ENCODE measurements at regions not wholly inside any gene's neighbourhood (a gene's known extent, or its start where the extent isn't known, plus 50 kb on each side); places are given as distances from the start of the nearest gene placed in this dataset.
"Not testable (repeated sequence)": the region's sequence is repeated elsewhere in the genome, so short reads cannot be mapped to it uniquely, and the experiment has no call there.

GRCh38 chr11:57871231-57871630 is 109.6 kb downstream of the CTNND1 start:
- DNase-seq, result no peak

GRCh38 chr11:57873196-57873911 is 111.8 kb downstream of the CTNND1 start:
- DNase-seq, result peak; percentile 28

DNA sequence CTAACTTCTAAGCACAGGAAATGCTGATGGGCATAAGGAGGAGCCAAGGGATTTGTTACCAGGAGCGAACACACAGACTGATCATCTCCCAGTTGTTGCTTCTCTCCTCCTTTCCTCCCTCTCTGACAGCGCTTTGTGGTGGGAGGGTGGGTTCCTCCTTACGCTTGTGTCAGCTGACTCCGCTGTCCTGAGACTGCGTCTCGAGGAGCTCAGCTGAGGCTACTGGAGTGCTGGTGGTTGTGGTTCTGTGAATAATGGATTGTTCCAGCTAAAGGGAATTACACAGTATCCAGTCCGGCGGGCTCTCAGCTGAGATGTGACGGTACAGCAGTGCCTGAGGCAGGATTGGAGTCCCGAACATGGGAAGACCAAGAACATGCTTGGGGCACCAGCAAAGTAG is 113.4 kb downstream of the CTNND1 start:
- DNase-seq, result no peak

DNA sequence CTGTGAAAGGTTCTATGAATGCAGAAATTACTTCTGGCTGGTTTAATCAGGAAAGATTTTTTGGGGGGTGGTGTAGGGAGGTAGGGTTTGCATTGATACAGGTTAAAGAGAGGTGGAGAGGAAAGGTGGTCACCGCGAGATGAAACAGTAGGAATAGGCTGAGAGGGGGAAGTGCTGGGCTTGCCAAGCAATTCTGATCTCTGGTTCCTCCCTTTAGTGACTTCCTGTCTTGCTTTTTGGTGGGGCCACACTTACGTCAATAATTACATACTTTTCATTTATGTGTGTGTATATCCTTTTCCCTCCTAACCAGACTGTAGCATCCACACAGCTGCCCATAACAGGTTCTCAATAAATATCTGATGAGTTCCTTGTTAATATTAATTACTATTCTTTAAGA is 120.0 kb downstream of the CTNND1 start:
- no peak for DNase-seq

GRCh38 chr11:57883630-57884029 is 122.0 kb downstream of the CTNND1 start:
- DNase-seq, result no peak

- peak; percentile 42 for DNase-seq
These were observed 123.9 kb downstream of the CTNND1 start for GRCh38 chr11:57885298-57886050.

- no peak for DNase-seq
These were observed 126.8 kb downstream of the CTNND1 start for GRCh38 chr11:57888386-57888785.

DNA sequence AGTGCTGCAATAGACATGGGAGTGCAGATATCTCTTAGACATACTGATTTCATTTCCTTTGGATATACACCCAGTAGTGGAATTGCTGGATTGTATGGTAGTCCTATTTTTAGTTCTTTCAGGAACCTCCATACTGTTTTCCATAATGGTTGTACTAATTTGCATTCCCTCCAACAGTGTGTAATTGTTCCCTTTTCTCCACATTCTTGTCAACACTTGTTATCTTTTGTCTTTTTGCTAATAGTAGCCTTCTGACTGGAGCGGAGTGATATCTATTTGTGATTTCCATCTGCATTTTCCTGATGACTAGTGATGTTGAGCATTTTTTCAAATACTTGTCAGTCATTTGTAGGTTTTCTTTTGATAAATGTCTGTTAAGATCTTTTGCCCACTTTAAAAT is 128.9 kb downstream of the CTNND1 start:
- DNase-seq, result no peak

GRCh38 chr11:57893200-57893599 is 130.5 kb upstream of the OR9Q1 start:
- DNase-seq, result not testable (repeated sequence)

GRCh38 chr11:57896361-57897145 is 127.1 kb upstream of the OR9Q1 start:
- DNase-seq, result peak; percentile 10

GRCh38 chr11:57899378-57899777 is 124.3 kb upstream of the OR9Q1 start:
- no peak for DNase-seq

GRCh38 chr11:57900320-57900719 is 123.4 kb upstream of the OR9Q1 start:
- no peak for DNase-seq

GRCh38 chr11:57901278-57901677 is 122.4 kb upstream of the OR9Q1 start:
- peak; percentile 50 for DNase-seq

DNA sequence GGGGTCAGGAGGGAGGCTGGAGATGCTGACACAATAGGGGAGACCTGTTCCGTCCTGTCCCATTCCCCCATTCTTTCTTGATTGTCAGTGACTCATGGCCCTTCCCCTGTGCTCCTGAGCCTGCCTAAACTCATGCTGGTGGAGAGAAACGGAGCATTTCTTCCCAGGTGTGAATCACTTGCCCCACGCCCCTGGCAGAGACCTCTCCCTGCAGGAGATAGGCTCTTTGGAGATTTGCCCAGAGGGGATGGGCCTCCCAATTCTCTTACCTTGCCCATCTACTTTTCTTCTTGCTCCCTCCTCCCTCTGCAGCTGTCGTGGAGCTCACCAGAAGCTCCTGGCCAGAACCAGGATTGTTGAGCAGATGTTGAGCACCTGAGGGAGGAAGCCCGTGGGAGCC is 121.9 kb upstream of the OR9Q1 start:
- DNase-seq, result no peak

DNA sequence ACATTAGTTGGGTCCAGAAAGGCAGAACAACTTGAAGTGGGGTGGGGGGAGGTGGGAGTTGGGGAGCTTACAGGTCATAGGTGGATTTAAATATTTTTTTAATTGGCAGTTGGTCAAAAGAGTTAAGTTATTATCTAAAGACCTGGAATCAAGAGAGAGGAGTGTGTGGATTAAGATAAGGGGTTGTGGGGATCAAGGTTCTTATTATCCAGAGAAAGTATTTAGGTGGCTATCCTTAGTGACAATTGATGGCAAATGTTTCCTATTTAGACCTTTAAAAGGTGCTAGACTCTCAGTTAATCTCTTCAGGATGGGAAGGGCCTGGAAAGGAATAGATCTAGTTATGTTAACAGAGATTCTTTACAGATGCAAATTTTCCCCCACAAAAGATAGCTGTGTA is 120.7 kb upstream of the OR9Q1 start:
- DNase-seq, result peak; percentile 17

GRCh38 chr11:57903441-57904123 is 120.1 kb upstream of the OR9Q1 start:
- peak; percentile 67 for DNase-seq

DNA sequence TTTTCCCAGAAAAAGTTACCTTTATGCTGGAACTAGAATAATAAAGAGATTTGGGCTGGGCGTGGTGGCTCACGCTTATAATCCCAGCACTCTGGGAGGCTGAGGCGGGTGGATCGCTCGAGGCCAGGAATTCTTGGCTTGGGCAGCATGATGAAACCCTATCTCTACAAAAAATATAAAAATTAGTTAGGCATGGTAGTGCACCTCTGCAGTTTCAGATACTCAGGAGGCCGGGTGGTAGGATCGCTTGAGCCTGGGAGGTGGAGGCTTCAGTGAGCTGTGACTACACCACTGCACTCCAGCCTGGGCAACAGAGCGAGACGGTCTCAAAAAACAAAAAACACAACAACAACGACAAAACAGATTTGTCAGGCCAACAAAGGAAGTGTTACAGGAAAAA is 119.3 kb upstream of the OR9Q1 start:
- DNase-seq, result no peak

DNA sequence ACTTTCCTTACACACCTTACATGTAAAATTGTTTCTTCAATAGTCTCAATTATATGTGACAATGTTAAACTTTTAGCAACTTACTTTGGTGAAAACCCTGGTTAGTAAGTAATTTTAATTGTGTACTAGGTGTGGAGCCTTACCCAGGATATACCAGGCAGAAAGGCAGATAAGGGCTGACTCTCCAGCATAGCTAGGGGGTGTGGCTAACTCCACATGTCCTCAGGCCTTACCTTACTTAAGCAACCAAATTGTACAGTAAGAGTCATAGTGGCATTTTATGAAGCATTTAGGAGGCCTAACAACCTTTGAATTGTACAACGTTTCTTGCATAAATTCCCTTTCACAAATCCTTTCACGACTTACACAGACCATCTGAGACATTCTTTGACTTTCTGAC is 118.2 kb upstream of the OR9Q1 start:
- peak; percentile 51 for DNase-seq

DNA sequence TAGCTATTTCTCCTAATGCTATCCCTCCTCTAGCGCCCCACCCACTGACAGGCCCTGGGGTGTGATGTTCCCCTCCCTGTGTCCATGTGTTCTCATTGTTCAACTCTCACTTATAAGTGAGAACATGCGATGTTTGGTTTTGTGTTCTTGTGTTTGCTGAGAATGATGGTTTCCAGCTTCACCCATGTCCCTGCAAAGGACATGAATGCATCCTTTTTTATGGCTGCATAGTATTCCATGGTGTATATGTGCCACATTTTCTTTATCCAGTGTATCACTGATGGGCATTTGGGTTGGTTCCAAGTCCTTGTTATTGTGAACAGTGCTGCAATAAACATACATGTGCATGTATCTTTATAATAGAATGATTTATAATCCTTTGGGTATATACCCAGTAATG is 115.3 kb upstream of the OR9Q1 start:
- not testable (repeated sequence) for DNase-seq

DNA sequence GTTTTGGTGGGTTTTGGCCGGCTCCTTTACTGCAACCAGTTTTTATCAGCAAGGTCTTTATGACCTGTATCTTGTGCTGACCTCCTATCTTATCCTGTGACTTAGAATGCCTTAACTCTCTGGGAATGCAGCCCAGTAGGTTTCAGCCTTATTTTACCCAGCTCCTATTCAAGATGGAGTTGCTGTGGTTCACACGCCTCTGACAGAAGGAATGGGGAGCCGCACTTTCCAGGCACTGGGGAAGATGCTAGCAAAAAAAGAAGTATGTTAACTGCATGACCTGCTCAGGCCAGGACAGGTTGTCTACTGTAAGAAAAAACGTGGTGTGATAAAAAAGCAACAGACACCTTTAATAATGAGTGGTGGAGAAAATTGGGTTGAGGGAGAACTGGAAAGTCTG is 112.2 kb upstream of the OR9Q1 start:
- DNase-seq, result not testable (repeated sequence)

DNA sequence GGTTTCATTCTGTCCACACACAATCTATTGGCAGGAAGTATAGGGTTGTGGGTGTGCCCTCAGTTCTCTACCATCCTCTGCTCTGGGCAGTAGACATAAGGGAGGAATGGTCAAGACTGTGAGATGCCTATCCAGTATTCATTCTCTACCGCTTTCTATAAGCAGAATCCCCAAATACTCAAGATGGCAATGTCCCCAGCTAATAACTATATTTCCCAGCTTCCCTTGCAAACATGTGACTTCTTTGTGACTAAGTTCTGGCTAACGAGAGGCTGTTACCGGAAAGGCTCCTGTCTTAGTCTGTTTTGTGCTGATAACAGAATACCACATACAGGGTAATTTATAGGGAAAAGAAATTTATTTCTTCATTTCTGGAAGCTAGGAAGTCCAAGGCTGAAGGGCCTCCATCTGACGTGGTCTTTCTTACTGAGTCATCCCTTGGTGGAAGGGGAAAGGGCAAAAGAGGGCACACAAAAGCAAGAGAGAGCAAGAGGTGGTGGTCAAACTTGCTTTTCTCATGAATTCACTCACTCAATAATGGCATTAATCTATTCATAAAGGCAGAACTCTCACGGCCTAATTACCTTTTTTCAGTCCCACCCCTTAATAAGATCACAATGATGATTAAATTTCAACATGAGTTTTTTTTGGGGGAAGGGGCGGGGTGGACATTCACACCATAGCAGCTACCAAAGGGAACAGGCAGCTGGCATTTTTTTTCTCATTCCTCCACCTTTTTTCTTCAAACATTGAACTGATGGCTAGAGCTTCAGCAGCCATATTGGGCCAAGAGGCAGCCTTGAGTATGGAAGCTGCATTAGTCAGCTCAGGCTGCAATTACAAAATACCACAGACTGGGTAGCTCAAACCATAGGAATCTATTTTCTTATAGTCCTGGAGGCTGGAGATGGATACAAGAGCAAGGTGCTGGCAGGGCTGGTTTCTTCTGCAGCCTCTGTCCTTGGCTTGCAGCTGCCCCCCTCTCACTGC is 109.7 kb upstream of the OR9Q1 start:
- peak; percentile 53 for DNase-seq

- DNase-seq, result no peak
These were observed 106.0 kb upstream of the OR9Q1 start for GRCh38 chr11:57917632-57918031.
